GM10266 (cell line): ENCODE measurements at regions not wholly inside any gene's neighbourhood (a gene's known extent, or its start where the extent isn't known, plus 50 kb on each side); places are given as distances from the start of the nearest gene placed in this dataset.

Source experiments
- DNase-seq: peaks from one replicate; pipeline ENCODE4 v3.0.0; 2012; ENCODE audit errors: extremely low spot score
- CTCF ChIP-seq: IDR thresholded peaks from 2 replicates; pipeline ENCODE4 v1.5.1; 2012; ENCODE audit warnings: mild to moderate bottlenecking, low read depth; ENCODE audit not compliant: control insufficient read depth, insufficient read depth; ENCODE audit errors: missing control alignments

- no peak for DNase-seq
- TF ChIP-seq CTCF = no peak
Observed at GRCh38 chr16:73794994-73795393, 501.6 kb upstream of the PSMD7 start.

- TF ChIP-seq CTCF = no peak
- DNase-seq = no peak
Observed at GRCh38 chr16:73793871-73794437, 502.7 kb upstream of the PSMD7 start.

GRCh38 chr16:73793260-73793659 lies 503.4 kb upstream of the PSMD7 start:
- TF ChIP-seq CTCF = no peak
- DNase-seq = no peak

DNA sequence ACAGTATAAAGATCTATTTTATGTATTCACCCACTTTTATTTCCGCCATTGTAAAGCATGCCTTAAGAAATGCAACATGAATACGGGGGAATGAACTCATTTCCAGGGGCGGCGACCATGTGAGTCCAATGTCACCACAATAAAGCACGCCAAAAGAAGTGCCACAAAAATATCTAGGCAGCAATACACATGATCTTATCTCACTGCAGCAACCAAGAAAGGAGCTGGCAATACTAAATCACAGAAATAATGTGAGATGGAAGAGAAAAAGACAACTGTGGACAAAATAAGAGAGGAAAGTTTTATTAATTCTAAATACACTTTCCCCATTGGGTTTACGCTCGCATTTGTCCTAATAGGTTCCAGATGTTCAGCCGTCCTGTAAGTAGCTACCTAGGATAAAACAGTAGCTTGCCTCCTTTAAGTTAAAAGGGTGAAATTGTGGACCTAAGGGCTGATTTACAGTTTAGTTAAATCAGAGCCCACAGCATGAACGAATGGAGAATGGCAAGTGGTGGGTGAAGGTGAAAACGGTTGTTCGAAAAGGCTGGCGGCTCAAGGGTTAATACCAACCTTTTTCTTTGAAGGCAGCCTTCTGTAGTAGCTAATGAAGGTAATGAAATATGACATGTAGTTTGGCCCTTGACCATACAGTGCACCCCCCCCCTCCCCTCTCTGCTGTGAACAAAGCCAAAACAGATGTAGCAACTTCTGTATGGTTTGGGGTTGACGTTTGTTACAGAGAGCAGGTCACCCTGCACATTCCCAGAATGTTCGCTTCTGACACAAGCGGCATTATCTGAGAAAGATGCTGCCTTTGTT lies 504.2 kb upstream of the PSMD7 start:
- no peak for TF ChIP-seq CTCF
- DNase-seq = no peak

DNA sequence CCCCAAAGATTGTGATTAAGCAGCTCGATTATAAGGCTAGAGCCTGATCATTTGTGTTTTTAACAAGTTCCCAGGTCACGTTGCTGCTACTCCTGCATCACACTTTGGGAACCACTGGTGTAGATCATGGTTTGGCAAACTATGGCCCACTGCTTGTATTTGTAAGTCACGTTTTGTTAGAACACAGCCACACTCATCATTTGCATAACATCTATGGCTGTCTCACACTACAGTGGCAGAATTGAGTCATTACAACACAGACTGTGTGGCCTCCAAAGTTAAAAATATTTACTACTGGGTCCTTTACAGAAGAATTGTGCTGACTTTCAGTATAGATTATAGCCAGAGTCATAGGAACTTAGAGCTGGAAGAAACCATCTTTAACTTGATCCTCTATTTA lies 515.3 kb upstream of the PSMD7 start:
- no peak for TF ChIP-seq CTCF
- DNase-seq = no peak

DNA sequence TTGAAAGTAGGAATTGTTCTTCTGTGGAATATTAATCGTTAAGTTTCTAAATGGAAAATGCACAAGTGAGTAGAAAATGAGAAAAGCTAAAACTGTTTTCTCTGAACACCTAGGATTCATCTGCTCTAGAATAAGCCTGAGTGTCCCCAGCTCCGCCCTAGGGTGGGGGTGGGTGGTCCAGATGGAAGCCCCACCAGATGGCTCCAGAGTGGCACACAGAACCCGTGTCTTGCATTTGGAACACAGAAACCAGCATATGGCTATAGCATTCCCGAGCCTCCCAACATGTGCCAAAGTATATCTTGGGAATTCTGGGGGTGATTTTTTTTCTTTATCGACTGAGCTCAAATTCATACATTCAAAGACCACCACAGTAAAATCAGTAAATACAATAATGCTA lies 517.7 kb upstream of the PSMD7 start:
- no peak for TF ChIP-seq CTCF
- no peak for DNase-seq

- no peak for DNase-seq
- TF ChIP-seq CTCF = no peak
Observed at GRCh38 chr16:73775841-73776388, 520.7 kb upstream of the PSMD7 start.
